ENCODE measurements at regions not wholly inside any gene's neighbourhood (a gene's known extent, or its start where the extent isn't known, plus 50 kb on each side); places are given as distances from the start of the nearest gene placed in this dataset.

DNA sequence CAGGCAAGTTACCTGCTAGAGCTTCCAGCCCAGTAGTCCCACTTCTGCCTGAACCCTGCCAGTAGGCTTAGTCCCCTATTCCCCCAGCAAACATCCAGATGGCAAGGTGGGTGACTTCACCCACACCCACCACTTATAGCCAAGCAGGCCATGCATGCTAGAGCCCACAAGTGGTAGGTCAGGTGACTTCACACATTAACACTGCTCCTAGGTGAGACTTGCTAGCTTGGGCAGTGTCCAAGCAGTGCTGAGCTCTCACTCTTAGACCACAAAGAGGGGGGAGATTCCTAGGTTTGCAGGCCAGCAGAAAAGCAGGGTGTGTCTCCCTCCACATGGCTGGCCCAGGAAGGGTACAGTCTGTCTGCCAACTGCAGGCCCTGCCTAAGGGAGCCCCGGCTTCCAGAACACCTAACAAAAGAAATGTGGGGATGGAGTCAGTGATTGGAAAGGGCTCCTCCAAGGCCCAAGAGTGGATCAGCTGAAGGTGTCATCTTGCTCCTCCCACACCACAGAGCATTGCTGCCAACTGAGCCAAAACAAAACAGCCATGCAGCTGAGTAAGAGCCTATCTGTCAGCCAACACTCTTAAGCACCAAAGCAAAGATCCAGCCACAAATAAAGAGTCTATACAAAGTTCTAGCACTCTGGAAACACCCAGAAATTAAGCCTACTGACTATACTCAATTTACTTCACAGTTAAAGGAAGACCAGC, 158.1 kb upstream of the USP38 start:
- TF ChIP-seq CTCF (IDR thresholded peaks at IDR 0.05; ENCODE audit: low read depth, low read length): no peak
- DNase-seq (ENCODE audit: extremely low read depth, low read depth): no peak

DNA sequence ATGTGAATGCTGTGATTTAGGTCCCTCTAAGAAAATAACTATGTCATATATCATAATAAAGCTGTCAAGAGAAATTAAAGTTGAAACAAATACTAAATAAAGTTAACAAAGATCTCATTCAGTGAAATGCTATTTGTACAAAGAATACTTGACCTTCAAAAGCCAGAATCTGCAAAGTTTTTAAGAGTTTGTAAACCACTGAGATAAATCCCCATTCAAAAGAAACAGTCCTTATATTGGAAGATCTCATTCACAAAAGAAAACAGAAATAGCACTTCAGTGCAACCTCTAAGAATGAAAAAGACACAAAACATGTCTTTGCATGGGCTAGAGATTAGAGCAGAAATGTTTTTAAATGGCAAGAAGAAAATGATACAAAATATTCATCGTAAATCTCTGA, 149.1 kb upstream of the USP38 start:
- no peak for TF ChIP-seq CTCF (IDR thresholded peaks at IDR 0.05; ENCODE audit: low read depth, low read length)
- no peak for DNase-seq (ENCODE audit: extremely low read depth, low read depth)

DNA sequence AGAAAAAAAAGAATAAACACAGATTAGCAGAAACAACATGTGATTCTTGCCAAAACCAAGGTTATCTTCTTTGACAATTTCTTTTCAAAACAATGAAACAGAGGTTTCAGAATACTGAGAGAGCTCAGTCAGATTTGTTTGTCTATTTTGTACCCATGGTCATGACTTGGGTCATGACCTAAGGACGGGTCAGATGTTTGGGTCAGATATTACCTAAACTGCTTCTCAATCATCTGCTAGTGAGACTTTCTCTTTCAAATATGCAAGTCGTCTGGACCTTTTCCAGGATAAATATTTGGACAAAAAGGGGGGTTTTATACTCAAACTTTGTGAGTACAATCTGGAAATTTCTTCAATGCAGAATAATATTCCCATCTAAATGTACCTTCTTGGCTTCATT, 148.3 kb upstream of the USP38 start:
- TF ChIP-seq CTCF (IDR thresholded peaks at IDR 0.05; ENCODE audit: low read depth, low read length): no peak
- no peak for DNase-seq (ENCODE audit: extremely low read depth, low read depth)

DNA sequence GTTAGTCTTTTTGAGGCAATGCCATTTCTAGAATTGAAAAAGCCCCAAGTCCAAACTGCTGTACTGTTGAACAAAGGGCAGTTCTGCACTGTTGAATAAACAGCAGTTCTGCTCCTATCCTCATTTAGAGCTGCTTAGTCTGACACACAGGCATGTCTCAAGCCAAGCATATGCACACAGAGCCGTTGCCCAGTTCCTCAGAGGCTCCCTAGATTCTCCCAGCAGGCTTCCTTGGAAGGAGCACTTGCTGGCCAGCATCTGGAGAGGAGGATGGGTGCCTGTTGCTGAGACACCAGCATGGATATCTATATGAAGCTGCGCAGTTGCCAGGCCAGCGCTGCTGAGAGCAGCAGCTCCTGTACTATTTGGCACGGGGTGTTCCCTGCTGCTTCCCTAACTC, 138.3 kb upstream of the USP38 start:
- no peak for DNase-seq (ENCODE audit: extremely low read depth, low read depth)

DNA sequence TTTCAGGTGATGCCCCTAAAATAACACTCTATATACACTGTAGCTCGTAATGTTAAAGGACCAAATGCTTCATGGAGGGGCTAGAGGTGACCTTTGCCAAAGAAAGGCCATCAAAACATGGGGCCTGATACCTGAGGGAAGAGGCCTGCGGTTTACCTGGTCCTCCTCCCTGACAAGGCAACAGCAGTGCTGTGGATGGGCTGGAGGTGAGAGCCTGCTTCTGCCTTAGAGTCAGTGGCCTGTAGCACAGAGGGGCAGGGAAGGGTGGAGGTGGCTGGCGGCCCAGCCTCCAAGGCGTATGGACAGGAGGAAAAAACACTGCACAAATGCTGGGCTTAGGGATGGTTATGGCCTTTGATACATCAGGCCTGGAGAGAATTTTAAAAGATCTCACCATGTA, 137.8 kb upstream of the USP38 start:
- DNase-seq (ENCODE audit: extremely low read depth, low read depth): no peak
- no peak for TF ChIP-seq CTCF (IDR thresholded peaks at IDR 0.05; ENCODE audit: low read depth, low read length)

More for the DNA sequence above, 138.3 kb upstream of the USP38 start:
- TF ChIP-seq CTCF (IDR thresholded peaks at IDR 0.05; ENCODE audit: low read depth, low read length): no peak

GRCh38 chr4:143054971-143055370, 129.7 kb upstream of the USP38 start:
- DNase-seq (ENCODE audit: extremely low read depth, low read depth): no peak
- TF ChIP-seq CTCF (IDR thresholded peaks at IDR 0.05; ENCODE audit: low read depth, low read length): no peak

DNA sequence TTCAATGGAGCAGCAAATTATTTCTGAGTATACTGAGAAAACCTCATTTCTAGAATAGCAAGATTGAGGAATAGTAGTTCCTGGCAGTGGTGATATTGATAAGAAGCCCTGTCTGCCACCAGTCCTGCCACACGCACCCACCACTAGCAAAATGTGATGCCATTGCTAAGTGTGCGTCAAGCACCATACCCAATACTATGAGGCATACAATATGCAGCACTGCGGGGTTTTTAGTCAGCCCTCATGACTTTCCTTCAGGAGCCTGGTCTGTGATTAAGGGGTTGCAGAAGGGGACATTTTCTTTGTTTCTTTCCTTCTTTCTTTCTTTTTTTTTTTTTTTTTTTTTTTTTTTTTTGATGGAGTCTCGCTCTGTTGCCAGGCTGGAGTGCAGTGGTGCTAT, 128.7 kb upstream of the USP38 start:
- TF ChIP-seq CTCF (IDR thresholded peaks at IDR 0.05; ENCODE audit: low read depth, low read length): no peak
- DNase-seq (ENCODE audit: extremely low read depth, low read depth): no peak
